ENCODE measurements at regions not wholly inside any gene's neighbourhood (a gene's known extent, or its start where the extent isn't known, plus 50 kb on each side); places are given as distances from the start of the nearest gene placed in this dataset.
A peak's percentile ranks its signal among the peaks of the same experiment; 100 is the strongest.
"Not testable (repeated sequence)": the region's sequence is repeated elsewhere in the genome, so short reads cannot be mapped to it uniquely, and the experiment has no call there.

DNA sequence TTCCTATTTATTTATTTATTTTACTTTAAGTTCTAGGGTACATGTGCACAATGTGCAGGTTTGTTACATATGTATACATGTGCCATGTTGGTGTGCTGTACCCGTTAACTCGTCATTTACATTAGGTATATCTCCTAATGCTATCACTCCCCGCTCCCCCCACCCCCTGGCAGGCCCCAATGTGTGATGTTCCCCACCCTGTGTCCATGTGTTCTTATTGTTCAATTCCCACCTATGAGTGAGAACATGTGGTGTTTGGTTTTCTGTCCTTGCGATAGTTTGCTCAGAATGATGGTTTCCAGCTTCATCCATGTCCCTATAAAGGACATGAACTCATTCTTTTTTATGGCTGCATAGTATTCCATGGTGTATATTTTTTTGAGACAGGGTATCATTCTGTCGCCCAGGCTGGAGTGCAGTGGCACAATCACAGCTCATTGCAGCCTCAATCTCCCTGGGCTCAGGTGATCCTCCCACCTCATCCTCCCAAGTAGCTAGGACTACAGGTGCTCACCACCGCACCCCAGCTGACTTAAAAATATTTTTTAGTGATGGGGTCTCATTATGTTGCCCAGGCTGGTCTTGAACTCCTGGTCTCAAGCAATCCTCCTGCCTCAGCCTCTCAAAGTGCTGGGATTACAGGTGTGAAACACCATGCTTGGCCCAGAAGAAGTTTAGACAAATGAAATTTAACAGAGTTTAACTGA is 140.6 kb downstream of the NPIPB5 start:
- DNase-seq (ENCODE audit: insufficient read length, low spot score); FAIRE-seq: not testable (repeated sequence)

DNA sequence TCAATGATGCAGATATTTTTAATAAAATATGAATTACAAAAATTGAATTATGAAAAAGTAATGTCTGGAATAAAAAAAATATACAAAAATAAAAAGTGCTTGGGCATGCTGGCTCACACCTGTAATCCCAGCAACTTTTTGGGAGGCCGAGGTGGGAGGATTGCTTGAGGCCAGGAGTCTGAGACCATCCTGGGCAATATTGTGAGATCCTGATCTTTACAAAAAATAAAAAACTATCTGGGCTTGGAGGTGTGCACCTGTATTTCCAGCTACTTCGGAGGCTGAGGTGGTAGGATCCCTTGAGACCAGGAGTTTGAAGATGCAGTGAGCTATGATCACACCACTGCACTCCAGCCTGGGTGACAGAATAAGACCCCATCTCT is 141.8 kb downstream of the NPIPB5 start:
- FAIRE-seq: no peak
- DNase-seq (ENCODE audit: insufficient read length, low spot score): no peak

GRCh38 chr16:22653876-22654275 is 143.2 kb downstream of the NPIPB5 start:
- no peak for FAIRE-seq
- no peak for DNase-seq (ENCODE audit: insufficient read length, low spot score)

DNA sequence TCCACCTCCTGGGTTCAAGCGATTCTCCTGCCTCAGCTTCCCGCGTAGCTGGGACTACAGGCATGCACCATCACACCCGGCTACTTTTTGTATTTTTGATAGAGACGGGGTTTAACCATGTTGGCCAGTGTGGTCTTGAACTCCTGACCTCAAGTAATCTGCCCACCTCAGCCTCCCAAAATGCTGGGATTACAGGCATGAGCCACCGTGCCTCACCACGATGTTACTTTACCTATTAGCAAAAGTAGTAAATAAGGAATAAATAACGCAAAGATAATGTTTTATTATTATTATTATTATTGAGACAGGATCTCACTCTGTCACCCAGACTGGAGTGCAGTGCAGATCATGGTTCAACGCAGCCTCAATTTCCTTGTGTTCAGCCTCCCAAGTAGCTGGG is 145.9 kb downstream of the NPIPB5 start:
- DNase-seq (ENCODE audit: insufficient read length, low spot score); FAIRE-seq: not testable (repeated sequence)

DNA sequence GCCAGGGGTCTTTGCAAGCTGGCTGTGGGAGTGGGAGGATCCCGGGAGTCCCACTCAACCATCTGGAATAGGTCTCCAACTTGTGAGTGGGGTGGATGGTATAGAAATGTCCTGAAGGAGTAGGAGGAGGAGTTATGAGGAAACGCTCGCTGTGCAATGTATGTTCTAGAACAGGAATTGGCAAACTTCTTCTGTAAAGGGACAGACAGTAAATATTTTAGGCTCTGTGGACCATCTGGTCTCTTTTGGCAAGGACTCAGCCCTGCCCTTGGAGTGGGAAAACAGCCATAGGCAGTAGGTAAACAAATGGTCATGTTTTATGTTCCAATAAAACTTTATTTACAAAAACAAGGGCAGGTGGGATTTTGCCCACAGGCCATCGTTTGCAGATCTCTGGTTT is 149.2 kb downstream of the NPIPB5 start:
- no peak for DNase-seq (ENCODE audit: insufficient read length, low spot score)
- FAIRE-seq: no peak

DNA sequence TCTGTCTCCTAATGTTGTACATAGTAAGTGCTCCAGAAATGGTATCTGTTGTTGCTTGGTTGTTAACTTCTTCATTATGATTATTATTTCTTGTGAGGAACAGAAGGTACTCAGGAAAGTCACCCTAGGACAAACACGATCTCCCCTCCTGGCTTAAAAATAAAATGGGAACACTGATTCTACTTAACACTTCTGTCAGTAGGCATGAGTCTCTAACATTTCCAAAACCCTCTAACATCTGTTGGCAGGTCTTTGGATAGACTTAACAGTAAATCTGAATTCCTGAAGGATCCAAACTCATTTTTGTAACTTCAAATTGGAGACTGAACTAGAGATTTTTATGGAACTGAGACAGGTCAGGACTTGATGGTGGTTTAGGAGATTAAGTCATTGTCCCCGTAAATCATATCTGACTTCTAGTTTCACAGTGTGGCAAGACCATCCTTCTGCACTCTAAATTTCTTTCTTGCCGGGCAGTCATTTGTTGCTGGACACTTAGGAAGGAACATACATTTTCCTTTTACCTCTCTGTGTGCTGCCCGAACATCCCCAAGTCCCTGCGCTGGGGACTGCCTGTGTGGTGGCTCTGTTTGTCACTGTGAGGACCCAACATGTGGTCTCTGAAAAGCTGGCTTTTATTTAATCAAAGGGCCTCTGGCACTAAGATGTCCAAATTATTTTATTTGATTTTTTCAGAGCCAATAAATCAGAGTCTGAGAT is 149.9 kb downstream of the NPIPB5 start:
- FAIRE-seq (no peak), DNase-seq (ENCODE audit: insufficient read length, low spot score) (no peak)

DNA sequence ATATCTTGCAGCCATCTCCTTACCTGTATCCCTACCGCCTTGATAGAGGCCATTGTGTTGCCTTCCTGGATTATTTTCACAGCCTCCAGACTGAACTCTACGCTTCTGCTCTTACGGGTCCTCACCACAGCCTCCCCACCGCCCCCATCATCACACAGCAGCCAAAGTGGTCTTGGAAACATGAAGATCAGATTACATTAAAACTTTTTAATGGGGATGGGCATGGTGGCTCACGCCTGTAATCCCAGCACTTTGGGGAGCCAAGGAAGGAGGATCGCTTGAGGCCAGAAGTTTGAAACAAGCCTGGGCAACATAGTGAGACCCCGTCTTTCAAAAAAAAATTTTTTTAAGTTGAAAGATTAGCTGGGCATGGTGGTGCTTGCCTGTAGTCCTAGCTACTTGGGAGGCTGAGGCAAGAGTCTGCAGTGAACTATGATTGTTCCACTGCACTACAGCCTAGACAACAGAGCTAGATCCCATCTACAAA is 150.5 kb downstream of the NPIPB5 start:
- FAIRE-seq (no peak), DNase-seq (ENCODE audit: insufficient read length, low spot score) (no peak)

DNA sequence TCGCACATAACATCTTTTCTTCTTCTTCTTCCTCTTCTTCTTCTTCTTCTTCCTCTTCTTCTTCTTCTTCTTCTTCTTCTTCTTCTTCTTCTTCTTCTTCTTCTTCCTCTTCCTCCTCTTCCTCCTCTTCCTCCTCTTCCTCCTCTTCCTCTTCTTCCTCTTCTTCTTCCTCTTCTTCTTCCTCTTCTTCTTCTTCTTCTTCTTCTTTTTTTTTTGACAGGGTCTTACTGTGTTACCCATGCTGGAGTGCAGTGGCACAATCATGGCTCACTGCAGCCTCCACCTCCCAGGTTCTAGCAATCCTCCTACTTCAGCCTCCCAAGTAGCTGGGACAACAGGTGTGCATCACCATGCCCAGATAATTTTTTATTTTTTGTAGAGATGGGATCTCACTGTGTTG is 151.0 kb upstream of the HS3ST2 start:
- not testable (repeated sequence) for FAIRE-seq; DNase-seq (ENCODE audit: insufficient read length, low spot score)

- FAIRE-seq (no peak), DNase-seq (ENCODE audit: insufficient read length, low spot score) (no peak)
These were observed 150.4 kb upstream of the HS3ST2 start for GRCh38 chr16:22663389-22664064.

GRCh38 chr16:22664132-22664531 is 149.8 kb upstream of the HS3ST2 start:
- no peak for FAIRE-seq
- DNase-seq (ENCODE audit: insufficient read length, low spot score): no peak

- no peak for FAIRE-seq
- DNase-seq (ENCODE audit: insufficient read length, low spot score): no peak
These were observed 149.4 kb upstream of the HS3ST2 start for GRCh38 chr16:22664561-22664997.

DNA sequence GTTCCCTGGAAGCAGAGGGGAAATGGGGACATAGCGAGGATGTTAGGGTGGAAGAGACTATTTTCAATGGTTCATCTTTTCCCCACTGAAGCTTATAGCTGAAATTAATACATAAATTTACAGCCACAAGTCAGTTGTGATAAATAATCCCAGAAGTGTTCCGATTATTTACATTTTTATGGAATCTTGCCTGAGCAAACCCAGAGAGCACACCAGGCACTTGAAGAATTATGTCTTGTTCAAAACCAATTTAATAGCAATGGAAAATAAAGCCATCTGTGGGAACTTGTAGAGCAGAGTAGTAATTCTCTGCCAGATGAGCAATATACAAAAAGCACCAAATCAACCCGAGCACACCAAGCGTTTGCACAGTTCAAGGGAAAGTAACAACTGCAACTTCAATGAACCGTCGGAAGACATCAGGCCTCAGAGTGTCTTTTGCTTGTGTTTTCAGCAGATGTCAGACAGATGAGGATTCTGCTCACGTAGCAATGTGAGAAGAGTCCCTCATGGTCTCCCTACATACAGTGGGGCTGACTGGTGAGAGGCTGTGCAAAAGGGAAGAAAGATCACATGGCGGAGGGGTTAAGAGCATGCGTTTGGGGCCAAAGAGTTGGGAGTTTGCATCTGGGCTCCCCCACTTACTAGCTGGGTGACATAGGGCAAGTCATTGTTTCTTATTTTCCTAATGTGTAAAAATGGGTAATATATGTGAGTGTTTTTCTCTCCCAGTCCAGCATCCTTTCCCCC is 148.7 kb upstream of the HS3ST2 start:
- DNase-seq (ENCODE audit: insufficient read length, low spot score) (no peak), FAIRE-seq (no peak)

- no peak for DNase-seq (ENCODE audit: insufficient read length, low spot score)
- FAIRE-seq: no peak
These were observed 148.2 kb upstream of the HS3ST2 start for GRCh38 chr16:22665803-22666202.

- no peak for FAIRE-seq
- no peak for DNase-seq (ENCODE audit: insufficient read length, low spot score)
These were observed 145.6 kb upstream of the HS3ST2 start for GRCh38 chr16:22668318-22668717.

GRCh38 chr16:22670044-22670536 is 143.9 kb upstream of the HS3ST2 start:
- no peak for DNase-seq (ENCODE audit: insufficient read length, low spot score)
- no peak for FAIRE-seq

DNA sequence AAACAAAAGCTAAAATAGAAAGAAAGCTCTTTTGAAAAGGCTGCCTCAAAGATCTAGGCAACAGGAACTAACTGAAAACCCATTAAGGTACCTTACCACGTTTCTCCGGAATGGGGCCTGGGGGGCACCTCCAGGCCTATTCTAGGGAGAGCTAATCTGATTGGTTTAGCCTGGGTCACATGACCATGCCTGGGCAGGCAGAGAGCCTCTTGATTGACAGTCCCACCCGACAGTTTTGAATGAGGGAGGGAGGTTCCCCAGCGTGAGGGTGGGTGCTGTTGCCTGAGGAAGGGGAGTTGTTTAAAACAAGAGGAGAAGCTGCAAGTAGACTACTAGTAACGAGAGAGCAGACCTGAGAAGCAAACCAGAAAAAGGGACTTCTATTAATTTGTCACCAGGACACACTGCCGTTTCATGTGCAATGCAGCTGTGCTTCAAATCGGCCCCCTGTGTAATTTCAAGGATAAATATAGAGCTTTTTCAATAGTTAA is 143.4 kb upstream of the HS3ST2 start:
- peak; percentile 55 for DNase-seq (ENCODE audit: insufficient read length, low spot score)
- no peak for FAIRE-seq

DNA sequence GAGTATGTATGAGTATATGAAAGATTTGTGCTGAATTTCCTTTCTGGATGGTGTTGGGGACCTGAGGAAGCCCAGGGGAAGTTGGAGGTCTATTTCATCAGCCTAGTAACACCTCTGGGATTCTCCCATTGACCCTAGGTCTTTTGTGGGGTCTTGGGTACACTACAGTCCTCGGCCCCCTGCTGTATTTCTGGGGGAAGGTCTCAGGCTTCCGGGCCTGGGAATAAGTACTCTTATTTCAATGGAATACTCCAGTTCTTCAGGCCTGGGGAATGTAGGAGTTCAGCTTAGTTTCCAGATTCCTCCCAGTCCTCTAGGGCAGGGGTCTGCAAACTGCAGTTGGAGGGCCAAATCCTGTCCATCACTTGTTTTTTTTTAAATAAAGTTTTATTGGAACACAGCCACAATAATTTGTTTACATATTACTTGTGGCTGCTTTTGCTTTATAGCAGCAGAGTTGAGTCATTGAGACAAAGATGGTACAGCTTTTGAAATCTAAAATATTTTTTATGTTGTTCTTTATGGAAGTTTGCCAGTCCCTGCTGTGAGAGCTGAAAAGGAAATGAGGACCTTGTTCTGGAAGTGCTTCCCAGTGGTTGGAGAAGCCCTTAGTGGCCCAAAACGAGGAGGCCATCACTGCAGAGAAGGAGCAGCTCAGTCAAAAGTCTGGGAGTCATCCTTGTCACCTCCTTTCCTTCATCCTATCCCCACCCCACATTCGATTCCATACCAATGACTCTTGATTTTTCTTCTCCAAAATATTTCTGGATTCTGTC is 142.5 kb upstream of the HS3ST2 start:
- no peak for FAIRE-seq

DNA sequence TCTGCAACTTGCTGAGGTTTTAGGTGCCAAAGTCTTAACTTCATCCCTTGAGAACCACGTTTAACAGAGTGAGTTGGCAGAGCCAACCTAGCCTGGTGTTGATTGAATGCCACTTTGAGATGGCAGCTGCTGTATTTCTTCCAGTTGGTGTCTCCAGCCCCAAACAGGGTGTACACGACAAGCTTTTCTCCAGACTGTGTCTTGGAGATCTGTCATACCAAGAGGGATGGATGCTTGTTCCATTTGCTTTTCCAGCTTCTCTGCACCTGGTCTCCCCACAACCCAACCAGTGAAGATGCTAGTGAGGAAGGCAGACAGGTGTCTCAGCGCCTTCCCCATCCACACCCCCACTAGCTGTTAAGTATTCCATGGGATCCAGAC is 141.1 kb upstream of the HS3ST2 start:
- FAIRE-seq (no peak), DNase-seq (ENCODE audit: insufficient read length, low spot score) (no peak)

More for the DNA sequence above, 142.5 kb upstream of the HS3ST2 start:
- no peak for DNase-seq (ENCODE audit: insufficient read length, low spot score)

- DNase-seq (ENCODE audit: insufficient read length, low spot score) (no peak), FAIRE-seq (no peak)
These were observed 140.5 kb upstream of the HS3ST2 start for GRCh38 chr16:22673421-22673831.

GRCh38 chr16:22674832-22675191 is 139.2 kb upstream of the HS3ST2 start:
- FAIRE-seq (no peak), DNase-seq (ENCODE audit: insufficient read length, low spot score) (no peak)

Data from GM19239 (cell line).